DND-41 (cell line): ENCODE measurements at regions not wholly inside any gene's neighbourhood (a gene's known extent, or its start where the extent isn't known, plus 50 kb on each side); places are given as distances from the start of the nearest gene placed in this dataset.

Experiments used
- CTCF ChIP-seq: IDR thresholded peaks from 2 replicates; pipeline ENCODE4 v1.5.1; 2012; ENCODE audit warnings: borderline replicate concordance, low read length, moderate library complexity, mild to moderate bottlenecking; ENCODE audit not compliant: poor library complexity, severe bottlenecking; ENCODE audit errors: extremely low read depth
- EZH2 ChIP-seq: IDR thresholded peaks from 3 replicates; pipeline ENCODE4 v1.6.1; 2012; ENCODE audit warnings: borderline replicate concordance, low read depth, mild to moderate bottlenecking, moderate library complexity, low read length, inconsistent platforms; ENCODE audit not compliant: severe bottlenecking

GRCh38 chr2:53609551-53609950, 158.1 kb upstream of the CHAC2 start:
- TF ChIP-seq CTCF (no peak), EZH2 (no peak)
